ENCODE measurements at regions not wholly inside any gene's neighbourhood (a gene's known extent, or its start where the extent isn't known, plus 50 kb on each side); places are given as distances from the start of the nearest gene placed in this dataset.
A peak's percentile ranks its signal among the peaks of the same experiment; 100 is the strongest.

DNA sequence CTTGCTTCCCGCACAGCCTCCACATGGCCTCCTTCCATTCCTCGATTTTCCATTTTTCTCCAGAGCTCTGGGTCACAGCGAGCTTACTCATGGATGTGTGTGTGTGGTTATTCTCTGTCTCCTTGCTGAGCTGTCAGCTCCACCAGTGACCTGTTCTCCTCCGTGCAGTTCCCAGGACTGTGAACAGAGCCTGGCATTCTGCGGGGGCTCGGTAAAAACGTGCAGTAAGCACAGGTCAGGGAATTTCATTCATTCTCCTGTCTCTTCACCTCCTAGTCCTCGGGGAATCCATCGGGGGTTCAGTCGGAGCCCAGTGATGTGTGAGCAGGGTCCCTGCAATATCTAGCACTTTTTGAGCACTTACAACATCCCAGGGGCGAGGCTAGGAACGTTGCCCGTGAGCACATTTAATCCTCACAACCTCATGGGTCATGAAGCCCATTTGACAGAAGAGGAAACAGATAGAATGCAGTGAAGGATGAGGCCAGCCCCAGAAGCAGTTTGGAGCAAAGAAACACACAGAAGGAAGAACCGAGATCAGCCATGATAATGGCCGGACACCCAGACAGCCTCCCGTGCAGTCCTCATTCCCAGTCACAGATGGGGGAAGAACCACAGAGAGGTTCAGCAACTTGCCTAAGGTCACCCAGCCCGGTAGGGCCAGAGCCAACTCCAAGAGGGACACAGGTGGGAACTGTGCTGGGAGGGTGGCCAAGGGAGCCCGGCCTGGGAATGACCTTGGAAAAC is 183.2 kb upstream of the GSE1 start:
- no peak for DNase-seq

DNA sequence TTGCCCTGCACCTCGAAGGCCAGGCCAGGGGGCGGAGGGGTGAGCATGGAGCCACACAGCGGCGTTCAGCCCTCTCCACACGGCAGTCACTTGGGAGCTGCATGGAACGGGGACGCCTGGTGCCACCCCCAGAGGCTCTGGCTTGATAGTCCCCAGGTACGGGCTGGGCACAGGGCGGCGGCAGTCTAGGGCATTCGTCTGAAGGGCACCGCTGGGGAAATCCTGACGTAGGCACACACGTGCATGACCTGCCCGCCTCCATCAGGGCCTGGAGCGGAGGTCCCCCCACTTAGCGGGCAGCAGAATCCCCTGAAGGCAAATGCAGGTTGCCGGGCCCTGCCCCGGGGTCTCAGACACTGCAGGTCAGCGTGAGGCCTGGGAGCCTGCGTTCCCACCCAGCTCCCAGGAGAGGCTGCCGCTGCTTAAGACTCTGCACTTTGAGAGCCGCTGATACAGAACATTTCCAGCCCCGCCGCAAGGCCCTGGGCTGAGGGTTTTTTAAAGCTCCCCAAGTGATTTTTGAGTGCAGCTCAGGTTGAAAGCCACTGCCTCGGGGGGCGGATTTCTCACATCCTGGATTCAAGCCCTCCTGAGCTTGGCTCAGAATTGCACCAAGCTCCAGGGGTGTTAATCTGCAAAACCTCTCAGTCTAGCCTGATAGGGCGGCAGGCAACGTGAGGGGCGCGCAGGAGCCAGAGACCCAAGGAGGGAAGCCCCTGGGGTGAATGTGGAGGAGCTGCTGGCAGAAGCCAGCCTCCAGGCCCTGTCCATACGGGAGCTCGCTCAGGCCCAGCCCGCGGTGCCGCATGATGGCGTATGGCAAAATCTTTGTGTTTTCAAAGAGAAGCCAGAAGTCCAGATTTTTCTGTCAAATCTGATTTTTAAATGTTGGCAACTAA is 182.3 kb upstream of the GSE1 start:
- peak in 1 of 2 experiments; percentile 46 for DNase-seq

GRCh38 chr16:85431431-85432124 is 181.5 kb upstream of the GSE1 start:
- DNase-seq: no peak

DNA sequence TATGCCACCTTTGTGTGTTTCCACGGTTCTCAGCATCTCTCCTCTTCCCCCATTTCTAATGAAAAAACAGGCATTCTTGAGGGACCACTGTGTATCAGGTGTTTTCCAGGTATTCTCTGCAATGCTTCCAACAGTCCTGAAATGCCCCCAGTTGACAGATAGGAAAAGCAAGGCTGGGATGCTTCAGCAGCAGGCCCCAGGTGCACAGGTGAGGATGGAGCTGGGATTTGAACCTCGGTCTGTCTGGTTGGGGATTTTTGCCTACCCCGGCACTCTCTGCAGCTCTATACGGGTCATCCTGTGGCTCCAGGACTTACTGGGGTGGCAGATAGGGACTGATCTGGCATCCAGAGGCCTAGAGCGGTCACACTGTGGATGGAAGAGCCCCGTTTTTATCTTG is 180.5 kb upstream of the GSE1 start:
- no peak for DNase-seq

DNA sequence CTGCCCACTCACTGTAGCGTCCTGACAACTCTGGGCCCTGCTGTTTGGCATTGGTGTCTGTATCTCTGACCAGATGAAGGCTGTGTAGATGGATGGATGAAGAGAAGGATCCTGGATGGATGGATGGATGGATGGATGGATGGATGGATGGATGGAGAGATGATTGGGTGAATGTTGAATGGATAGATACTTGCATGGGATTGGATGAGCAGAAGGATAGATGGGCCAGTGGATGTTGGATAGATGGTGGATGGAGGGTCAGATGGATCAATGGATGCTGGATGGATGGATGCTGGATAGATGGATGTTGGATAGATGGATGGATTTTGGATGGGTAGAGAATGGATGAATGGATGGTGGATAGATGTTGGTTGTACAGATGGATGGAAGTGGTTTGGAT is 179.6 kb upstream of the GSE1 start:
- no peak for DNase-seq

- no peak for DNase-seq
Measured at GRCh38 chr16:85435286-85435685, 177.8 kb upstream of the GSE1 start.

DNA sequence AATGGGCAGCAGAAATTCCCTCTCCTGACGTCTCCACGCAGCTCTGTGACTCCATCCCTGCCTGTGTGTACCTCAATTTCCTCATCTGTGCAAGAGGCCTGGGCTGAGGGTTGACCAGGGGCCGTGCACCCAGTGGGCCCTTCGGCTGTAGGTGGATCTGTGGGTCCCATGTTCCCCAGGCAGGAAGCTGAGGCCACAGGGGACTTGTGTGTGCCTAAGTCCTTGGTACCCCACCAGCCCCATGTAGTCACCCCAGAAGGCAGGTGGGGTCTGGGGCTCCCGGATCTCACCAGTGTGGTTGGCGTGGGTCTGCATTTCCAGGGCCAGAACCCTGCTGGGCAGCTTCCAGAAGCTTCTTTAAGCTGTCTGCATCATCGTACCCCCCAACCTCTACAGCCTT is 177.4 kb upstream of the GSE1 start:
- no peak for DNase-seq

DNA sequence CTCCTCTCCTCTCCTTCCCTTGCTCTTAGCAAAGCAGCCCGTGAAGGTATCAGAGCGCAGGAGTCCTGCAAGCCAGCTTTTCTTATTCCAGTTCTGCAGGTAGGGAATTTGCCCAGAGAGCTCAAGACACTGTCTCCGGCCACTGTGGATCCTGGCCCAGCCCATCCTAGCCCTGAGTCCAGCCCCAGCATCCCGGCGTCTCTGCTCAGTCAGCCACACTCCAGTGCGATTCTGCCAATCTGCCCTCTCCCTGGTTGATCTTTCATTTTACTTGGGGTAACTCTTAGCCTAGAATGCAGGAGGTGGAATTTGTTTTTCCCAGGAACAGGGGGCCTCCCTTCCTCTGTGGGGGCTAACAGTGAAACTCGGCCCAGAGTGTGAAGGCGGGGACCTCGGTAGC is 176.9 kb upstream of the GSE1 start:
- no peak for DNase-seq

- no peak for DNase-seq
Measured at GRCh38 chr16:85436636-85437165, 176.4 kb upstream of the GSE1 start.

- DNase-seq: no peak
Measured at GRCh38 chr16:85437166-85438052, 175.7 kb upstream of the GSE1 start.

DNA sequence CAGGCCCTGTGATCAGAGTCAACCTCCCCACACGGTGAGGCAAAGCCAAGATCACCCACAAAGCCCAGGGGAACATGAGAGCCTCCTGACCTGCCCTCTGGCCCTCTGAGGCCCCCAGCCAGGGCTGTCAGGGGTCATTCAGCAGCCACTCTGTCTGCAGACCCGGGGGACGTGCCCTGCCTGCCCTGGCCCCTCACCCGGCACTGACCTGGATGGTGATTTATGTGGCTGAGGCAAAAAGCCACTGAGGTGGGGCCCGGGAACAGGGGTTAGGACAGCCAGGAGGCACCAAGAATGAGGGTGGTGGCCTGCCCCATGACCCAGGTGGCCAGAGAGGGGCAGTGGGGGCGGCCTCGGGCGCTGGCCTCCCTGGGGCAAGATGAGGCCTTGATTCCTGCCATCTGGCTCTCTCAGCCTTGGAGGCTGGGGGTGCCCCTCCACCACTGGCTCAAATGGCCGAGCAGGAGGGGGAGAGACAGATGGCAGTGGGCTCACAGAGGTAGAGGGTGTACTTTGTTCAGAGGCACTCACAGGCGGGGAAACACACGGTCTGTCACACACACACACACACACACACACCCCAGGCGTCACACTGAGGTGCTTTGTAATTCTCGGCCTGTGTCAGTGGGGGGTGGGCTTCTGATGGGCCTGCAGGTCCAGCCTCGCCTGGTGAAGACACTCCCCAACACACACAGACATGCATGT is 174.0 kb upstream of the GSE1 start:
- DNase-seq: no peak

GRCh38 chr16:85440744-85441143 is 172.4 kb upstream of the GSE1 start:
- DNase-seq: no peak

DNA sequence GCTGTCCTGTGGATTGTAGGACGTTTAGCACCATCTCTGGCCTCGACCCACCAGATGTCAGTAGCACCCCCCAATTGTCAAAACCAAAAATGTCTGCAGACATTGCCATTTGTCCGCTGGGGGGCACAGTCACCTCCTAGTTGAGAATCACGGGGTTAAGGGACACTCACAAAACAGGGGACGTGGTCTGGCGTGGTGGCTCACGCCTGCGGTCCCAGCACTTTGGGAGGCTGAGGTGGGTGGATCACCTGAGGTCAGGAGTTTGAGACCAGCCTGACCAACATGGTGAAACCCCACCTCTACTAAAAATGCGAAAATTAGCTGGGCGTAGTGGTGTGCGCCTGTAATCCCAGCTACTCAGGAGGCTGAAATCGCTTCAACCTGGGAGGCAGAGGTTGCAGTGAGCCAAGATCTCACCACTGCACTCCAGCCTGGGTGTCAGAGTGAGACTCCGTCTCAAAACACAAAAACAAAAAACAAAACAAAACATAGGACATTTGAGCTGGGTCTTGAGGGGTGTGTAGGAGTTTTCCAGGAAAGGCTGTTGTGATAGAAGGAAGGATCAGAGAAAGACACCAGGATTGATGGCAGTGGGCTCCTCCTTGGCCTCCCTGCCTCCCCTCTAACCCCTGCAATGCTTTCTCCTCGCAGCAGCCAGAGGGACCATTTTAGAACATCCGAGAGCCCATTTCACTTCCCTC is 171.8 kb upstream of the GSE1 start:
- no peak for DNase-seq

- no peak for DNase-seq
Measured at GRCh38 chr16:85441890-85442670, 171.0 kb upstream of the GSE1 start.

GRCh38 chr16:85443116-85443515 is 170.0 kb upstream of the GSE1 start:
- no peak for DNase-seq

- no peak for DNase-seq
Measured at GRCh38 chr16:85443531-85443930, 169.6 kb upstream of the GSE1 start.

- peak; percentile 65 to 88 for DNase-seq
Measured at GRCh38 chr16:85445064-85445778, 167.9 kb upstream of the GSE1 start.

DNA sequence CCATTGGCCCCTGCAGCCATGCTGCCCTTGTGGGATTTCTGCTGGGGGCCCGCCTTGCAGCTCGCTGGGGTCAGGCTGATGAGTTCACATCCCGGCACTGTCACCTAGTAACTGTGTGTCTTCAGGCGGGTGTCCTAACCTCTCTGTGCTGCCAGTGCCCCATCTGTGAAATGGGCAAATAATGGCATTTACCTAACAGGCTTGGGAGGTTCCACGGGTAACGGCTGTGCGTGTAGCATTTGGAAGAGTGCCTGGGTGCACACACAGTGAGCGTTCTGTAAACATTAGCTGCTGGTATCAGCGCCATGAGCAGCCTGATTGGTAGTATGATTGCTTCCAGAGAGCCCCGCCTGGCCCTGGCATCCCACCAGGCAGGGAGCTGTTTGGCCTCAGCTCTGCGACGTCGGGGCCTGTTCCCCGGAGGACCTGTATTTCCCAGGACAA is 167.3 kb upstream of the GSE1 start:
- no peak for DNase-seq

- DNase-seq: no peak
Measured at GRCh38 chr16:85446951-85447692, 166.0 kb upstream of the GSE1 start.
